Neural cell (in vitro differentiated cells): ENCODE measurements at regions not wholly inside any gene's neighbourhood (a gene's known extent, or its start where the extent isn't known, plus 50 kb on each side); places are given as distances from the start of the nearest gene placed in this dataset.

Experiments
- H2AFZ ChIP-seq: fragments of 200-600, 300-800 bp; sonication (generic), shearing (Covaris generic); 2 replicates; pipeline ENCODE4 v1.6.0; 2014; ENCODE audit warnings: low read depth, mild to moderate bottlenecking, antibody characterized with exemption, low read length, moderate library complexity
- H3F3A ChIP-seq: fragments of 200-600 bp; shearing (Covaris generic); 2 replicates; pipeline ENCODE4 v1.6.1; 2016; ENCODE audit warnings: mild to moderate bottlenecking, moderate library complexity, mixed read lengths, antibody characterized with exemption, low read length; ENCODE audit not compliant: insufficient read depth, poor library complexity, severe bottlenecking
- H3K27ac ChIP-seq: fragments of 200-600, 300-800 bp; sonication (generic), shearing (Covaris generic); 2 replicates; pipeline ENCODE4 v1.5.1; 2014; ENCODE audit warnings: mild to moderate bottlenecking, low read length, moderate library complexity
- H3K27me3 ChIP-seq: fragments of 300-800, 200-600 bp; sonication (generic), shearing (Covaris generic); 2 replicates; pipeline ENCODE4 v1.6.0; 2014; ENCODE audit warnings: mild to moderate bottlenecking, low read depth, low read length, moderate library complexity; ENCODE audit not compliant: insufficient read depth
- H3K36me3 ChIP-seq: fragments of 300-800, 200-600 bp; sonication (generic), shearing (Covaris generic); 2 replicates; pipeline ENCODE4 v1.5.1; 2014; ENCODE audit warnings: mild to moderate bottlenecking, antibody characterized with exemption, low read length, moderate library complexity; ENCODE audit not compliant: insufficient read depth
- H3K4me2 ChIP-seq: fragments of 300-800, 200-600 bp; sonication (generic), shearing (Covaris generic); 2 replicates; pipeline ENCODE4 v1.6.0; 2014; ENCODE audit warnings: mild to moderate bottlenecking, low read length
- H3K4me3 ChIP-seq: fragments of 300-800, 200-600 bp; sonication (generic), shearing (Covaris generic); 2 replicates; pipeline ENCODE4 v1.5.1; 2014; ENCODE audit warnings: mild to moderate bottlenecking, low read length, moderate library complexity
- H3K79me2 ChIP-seq: fragments of 200-600 bp; shearing (Covaris generic); replicated peaks from 2 replicates; pipeline ENCODE4 v1.6.0; 2014; ENCODE audit warnings: mild to moderate bottlenecking, low read length, moderate library complexity; ENCODE audit not compliant: insufficient read depth
- H3K9ac ChIP-seq: fragments of 300-800, 200-600 bp; sonication (generic), shearing (Covaris generic); 2 replicates; pipeline ENCODE4 v1.6.1; 2016; ENCODE audit warnings: mild to moderate bottlenecking, low read length, mixed read lengths
- H3K9me2 ChIP-seq: fragments of 200-600 bp; shearing (Covaris generic); 2 replicates; pipeline ENCODE4 v1.6.1; 2016; ENCODE audit warnings: mild to moderate bottlenecking, low read length, mixed read lengths; ENCODE audit not compliant: insufficient read depth
- H3K9me3 ChIP-seq: fragments of 200-600, 300-800 bp; sonication (generic), shearing (Covaris generic); 2 replicates; pipeline ENCODE4 v1.6.1; 2016; ENCODE audit warnings: mild to moderate bottlenecking, mixed run types, low read length, moderate library complexity, mixed read lengths
- H4K20me1 ChIP-seq: fragments of 200-600 bp; shearing (Covaris generic); 2 replicates; pipeline ENCODE4 v1.6.1; 2016; ENCODE audit warnings: mild to moderate bottlenecking, mixed run types; ENCODE audit not compliant: insufficient read depth
- CTCF ChIP-seq: fragments of 450-650 bp; IDR thresholded peaks from 2 replicates; pipeline ENCODE4 v1.5.1; 2014; ENCODE audit warnings: antibody characterized with exemption, mild to moderate bottlenecking, moderate library complexity; ENCODE audit not compliant: poor library complexity, severe bottlenecking
- EP300 ChIP-seq: fragments of 450-650 bp; conservative IDR thresholded peaks from 2 replicates; pipeline ENCODE4 v1.6.1; 2014; ENCODE audit warnings: antibody characterized with exemption, mild to moderate bottlenecking, moderate library complexity; ENCODE audit not compliant: poor library complexity, severe bottlenecking
- EZH2 ChIP-seq: fragments of 200-600, 300-800 bp; shearing (Covaris generic), sonication (generic); IDR thresholded peaks from 2 replicates; pipeline ENCODE4 v1.6.1; 2014; ENCODE audit warnings: antibody characterized with exemption, low read length, borderline replicate concordance, mild to moderate bottlenecking; ENCODE audit not compliant: insufficient read depth, poor library complexity, severe bottlenecking
- MXI1 ChIP-seq: fragments of 450-650 bp; conservative IDR thresholded peaks from 2 replicates; pipeline ENCODE4 v1.6.1; 2014; ENCODE audit warnings: antibody characterized with exemption, mild to moderate bottlenecking; ENCODE audit not compliant: poor library complexity, severe bottlenecking
- POLR2AphosphoS5 ChIP-seq: IDR thresholded peaks from 2 replicates; pipeline ENCODE4 v1.6.1; 2012
- RAD21 ChIP-seq: fragments of 450-650 bp; conservative IDR thresholded peaks from 2 replicates; pipeline ENCODE4 v1.6.1; 2014; ENCODE audit warnings: antibody characterized with exemption, mild to moderate bottlenecking, moderate library complexity
- REST ChIP-seq: IDR thresholded peaks from 2 replicates; pipeline ENCODE4 v1.6.1; 2012; ENCODE audit warnings: borderline replicate concordance
- SMC3 ChIP-seq: fragments of 450-650 bp; conservative IDR thresholded peaks from 2 replicates; pipeline ENCODE4 v1.6.1; 2014; ENCODE audit warnings: antibody characterized with exemption, mild to moderate bottlenecking, moderate library complexity; ENCODE audit not compliant: poor library complexity
- TAF1 ChIP-seq: IDR thresholded peaks from 2 replicates; pipeline ENCODE4 v1.6.1; 2012; ENCODE audit warnings: low read depth

DNA sequence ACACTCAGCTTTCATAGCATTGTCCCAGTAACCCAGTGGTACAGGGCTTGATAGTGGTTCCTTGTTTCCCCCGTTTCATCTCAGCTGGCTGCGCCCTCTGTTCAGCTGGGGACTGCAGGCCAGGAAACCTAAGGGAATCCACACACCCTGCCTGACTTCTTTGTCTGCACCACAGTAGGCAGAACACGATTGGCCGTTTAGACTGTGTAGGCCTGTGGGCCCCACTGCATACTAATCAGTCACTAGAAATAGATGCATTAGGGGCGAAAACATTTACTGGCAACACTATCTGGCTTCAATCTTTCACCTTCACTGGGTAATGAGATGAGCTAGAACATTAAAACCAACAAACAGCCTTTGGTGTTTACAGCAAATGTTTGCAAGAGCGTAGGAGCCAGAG, 512.7 kb upstream of the BRINP1 start:
- Histone ChIP-seq H3K27ac (no peak overlapping the region), H3K9ac (no peak overlapping the region), H3F3A (no peaks in the 10 kb centered on the region), H3K27me3 (no peaks in the 10 kb centered on the region), H3K4me3 (no peak overlapping the region), H2AFZ (no peak overlapping the region), H3K4me2 (no peak overlapping the region), H3K9me3 (no peaks in the 10 kb centered on the region), H3K36me3 (no peaks in the 10 kb centered on the region), H4K20me1 (no peaks in the 10 kb centered on the region), H3K9me2 (no peaks in the 10 kb centered on the region), H3K79me2 (no peaks in the 10 kb centered on the region)
- TF ChIP-seq CTCF (no peak), REST (no peak), EZH2 (no peak), MXI1 (no peak), SMC3 (no peak), EP300 (no peak), TAF1 (no peak), RAD21 (no peak), POLR2AphosphoS5 (no peak)

GRCh38 chr9:119880361-119880760, 511.1 kb upstream of the BRINP1 start:
- no peaks in the 10 kb centered on the region for H3F3A ChIP-seq
- no peaks in the 10 kb centered on the region for H3K79me2 ChIP-seq
- no peak overlapping the region for H3K9ac ChIP-seq
- no peak for TF ChIP-seq MXI1
- TF ChIP-seq SMC3 = no peak
- no peak for TF ChIP-seq RAD21
- no peak for TF ChIP-seq TAF1
- TF ChIP-seq REST = no peak
- H3K36me3 ChIP-seq = no peaks in the 10 kb centered on the region
- no peak overlapping the region for H3K4me2 ChIP-seq
- no peak overlapping the region for H3K4me3 ChIP-seq
- no peak overlapping the region for H3K27ac ChIP-seq
- H3K9me2 ChIP-seq = no peaks in the 10 kb centered on the region
- no peaks in the 10 kb centered on the region for H3K9me3 ChIP-seq
- no peak overlapping the region for H2AFZ ChIP-seq
- no peaks in the 10 kb centered on the region for H3K27me3 ChIP-seq
- no peaks in the 10 kb centered on the region for H4K20me1 ChIP-seq
